ENCODE measurements at regions not wholly inside any gene's neighbourhood (a gene's known extent, or its start where the extent isn't known, plus 50 kb on each side); places are given as distances from the start of the nearest gene placed in this dataset.

GRCh38 chr12:60921541-60921940 lies 1325.7 kb downstream of the SLC16A7 start:
- intact Hi-C loops (cut with DNase I): no loop called here
- Histone ChIP-seq H3K4me3 (no peak overlapping the region), H3K9me3 (no peaks in the 10 kb centered on the region), H3K27ac (no peak overlapping the region), H3K36me3 (no peaks in the 10 kb centered on the region), H3K27me3 (replicated peaks; ENCODE audit: insufficient read depth) (no peaks in the 10 kb centered on the region), H3K4me1 (replicated peaks) (no peaks in the 10 kb centered on the region)
- TF ChIP-seq CTCF (IDR thresholded peaks at IDR 0.05) (no peak), POLR2AphosphoS5 (IDR thresholded peaks at IDR 0.05) (no peak), POLR2A (IDR thresholded peaks at IDR 0.05) (no peak)
- 70% methylated on average over 4 of the region's 4 CpGs for WGBS
- DNase-seq (ENCODE audit: low spot score): no peak

- H3K36me3 ChIP-seq: no peaks in the 10 kb centered on the region
- 17% methylated on average over 1 of the region's 1 CpG for WGBS
- no peak overlapping the region for H3K27ac ChIP-seq
- intact Hi-C loops (cut with DNase I): no loop called here
- no peaks in the 10 kb centered on the region for H3K27me3 ChIP-seq (replicated peaks; ENCODE audit: insufficient read depth)
- H3K9me3 ChIP-seq: no peaks in the 10 kb centered on the region
- no peak for DNase-seq (ENCODE audit: low spot score)
- H3K4me1 ChIP-seq (replicated peaks): no peaks in the 10 kb centered on the region
- H3K4me3 ChIP-seq: no peak overlapping the region
- no peak for TF ChIP-seq POLR2AphosphoS5 (IDR thresholded peaks at IDR 0.05)
- no peak for TF ChIP-seq POLR2A (IDR thresholded peaks at IDR 0.05)
- TF ChIP-seq CTCF (IDR thresholded peaks at IDR 0.05): no peak
Measured at GRCh38 chr12:60926256-60926655, 1330.4 kb downstream of the SLC16A7 start.

- H3K9me3 ChIP-seq: no peaks in the 10 kb centered on the region
- no peak overlapping the region for H3K4me3 ChIP-seq
- H3K36me3 ChIP-seq: no peaks in the 10 kb centered on the region
- intact Hi-C loops (cut with DNase I): no loop called here
- no peak overlapping the region for H3K27ac ChIP-seq
- no peaks in the 10 kb centered on the region for H3K4me1 ChIP-seq (replicated peaks)
- no peak for TF ChIP-seq POLR2A (IDR thresholded peaks at IDR 0.05)
- TF ChIP-seq POLR2AphosphoS5 (IDR thresholded peaks at IDR 0.05): no peak
- no peak for TF ChIP-seq CTCF (IDR thresholded peaks at IDR 0.05)
- no peaks in the 10 kb centered on the region for H3K27me3 ChIP-seq (replicated peaks; ENCODE audit: insufficient read depth)
- no peak for DNase-seq (ENCODE audit: low spot score)
Measured at GRCh38 chr12:60930151-60930550, 1330.1 kb upstream of the USP15 start.

- intact Hi-C loops (cut with DNase I): no loop called here
- 94% methylated on average over 8 of the region's 8 CpGs for WGBS
- DNase-seq (ENCODE audit: low spot score): no peak
- no peak for TF ChIP-seq POLR2AphosphoS5 (IDR thresholded peaks at IDR 0.05)
- TF ChIP-seq CTCF (IDR thresholded peaks at IDR 0.05): no peak
- TF ChIP-seq POLR2A (IDR thresholded peaks at IDR 0.05): no peak
- Histone ChIP-seq H3K4me3 (no peak overlapping the region), H3K4me1 (replicated peaks) (no peaks in the 10 kb centered on the region), H3K27ac (no peak overlapping the region), H3K27me3 (replicated peaks; ENCODE audit: insufficient read depth) (no peaks in the 10 kb centered on the region), H3K9me3 (no peaks in the 10 kb centered on the region), H3K36me3 (no peaks in the 10 kb centered on the region)
Measured at GRCh38 chr12:60935981-60936761, 1324.0 kb upstream of the USP15 start.

GRCh38 chr12:60947533-60947932 lies 1312.7 kb upstream of the USP15 start:
- intact Hi-C loops (cut with DNase I): no loop called here
- WGBS: 88% methylated on average over 2 of the region's 2 CpGs
- TF ChIP-seq CTCF (IDR thresholded peaks at IDR 0.05) (no peak), POLR2A (IDR thresholded peaks at IDR 0.05) (no peak), POLR2AphosphoS5 (IDR thresholded peaks at IDR 0.05) (no peak)
- Histone ChIP-seq H3K27me3 (replicated peaks; ENCODE audit: insufficient read depth) (no peaks in the 10 kb centered on the region), H3K27ac (no peak overlapping the region), H3K9me3 (no peaks in the 10 kb centered on the region), H3K4me3 (no peak overlapping the region), H3K36me3 (no peaks in the 10 kb centered on the region), H3K4me1 (replicated peaks) (no peaks in the 10 kb centered on the region)
- no peak for DNase-seq (ENCODE audit: low spot score)

Data from prostate gland (tissue), 2 donors.